ENCODE measurements at regions not wholly inside any gene's neighbourhood (a gene's known extent, or its start where the extent isn't known, plus 50 kb on each side); places are given as distances from the start of the nearest gene placed in this dataset.

- TF ChIP-seq, protein P1, sequence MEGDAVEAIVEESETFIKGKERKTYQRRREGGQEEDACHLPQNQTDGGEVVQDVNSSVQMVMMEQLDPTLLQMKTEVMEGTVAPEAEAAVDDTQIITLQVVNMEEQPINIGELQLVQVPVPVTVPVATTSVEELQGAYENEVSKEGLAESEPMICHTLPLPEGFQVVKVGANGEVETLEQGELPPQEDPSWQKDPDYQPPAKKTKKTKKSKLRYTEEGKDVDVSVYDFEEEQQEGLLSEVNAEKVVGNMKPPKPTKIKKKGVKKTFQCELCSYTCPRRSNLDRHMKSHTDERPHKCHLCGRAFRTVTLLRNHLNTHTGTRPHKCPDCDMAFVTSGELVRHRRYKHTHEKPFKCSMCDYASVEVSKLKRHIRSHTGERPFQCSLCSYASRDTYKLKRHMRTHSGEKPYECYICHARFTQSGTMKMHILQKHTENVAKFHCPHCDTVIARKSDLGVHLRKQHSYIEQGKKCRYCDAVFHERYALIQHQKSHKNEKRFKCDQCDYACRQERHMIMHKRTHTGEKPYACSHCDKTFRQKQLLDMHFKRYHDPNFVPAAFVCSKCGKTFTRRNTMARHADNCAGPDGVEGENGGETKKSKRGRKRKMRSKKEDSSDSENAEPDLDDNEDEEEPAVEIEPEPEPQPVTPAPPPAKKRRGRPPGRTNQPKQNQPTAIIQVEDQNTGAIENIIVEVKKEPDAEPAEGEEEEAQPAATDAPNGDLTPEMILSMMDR (conservative IDR thresholded peaks at IDR 0.05; ENCODE audit: low read depth, low read length) = no peak
- TF ChIP-seq EZH2phosphoT487 (IDR thresholded peaks at IDR 0.05; ENCODE audit: borderline replicate concordance, low read length) = no peak
Observed at GRCh38 chr4:148954011-148954749, 512.0 kb upstream of the NR3C2 start.

All from PC-3 (cell line).